B cell (primary cell): ENCODE measurements at regions not wholly inside any gene's neighbourhood (a gene's known extent, or its start where the extent isn't known, plus 50 kb on each side); places are given as distances from the start of the nearest gene placed in this dataset.

Source experiments
- ATAC-seq: fragments of 200-7000 bp; cut with Tn5 transposase; one replicate; pipeline ENCODE4 v1.10.0; 2021; ENCODE audit warnings: low read depth, mild to moderate bottlenecking, moderate number of reproducible peaks, moderate library complexity
- CTCF ChIA-PET: fragments of 350-600 bp; sonication (Branson Sonifier 250); formaldehyde crosslinking; loops from one replicate; lab custom pipeline; 2021; ENCODE audit warnings: antibody characterized with exemption, inconsistent platforms; lab: Charles Lee
- POLR2A ChIA-PET: fragments of 350-600 bp; sonication (Branson Sonifier 250); formaldehyde crosslinking; loops from one replicate; lab custom pipeline; 2021; ENCODE audit warnings: antibody characterized with exemption; lab: Charles Lee
- DNase-seq: peaks from one replicate; pipeline ENCODE4 v3.0.0; 2013
- H2AFZ ChIP-seq: 2 replicates; pipeline ENCODE4 v1.6.1; 2012; ENCODE audit warnings: mild to moderate bottlenecking, low read depth, low read length; ENCODE audit not compliant: insufficient read depth, poor library complexity, severe bottlenecking
- H3K27ac ChIP-seq, 2 donors: 1 replicate in 1 of 2; 2 replicates in 1 of 2; pipeline ENCODE4 v1.5.1; 2012 to 2013; ENCODE audit warnings: low read length in 2 of 2, mild to moderate bottlenecking in 2 of 2, moderate library complexity in 1 of 2
- H3K27me3 ChIP-seq, 4 experiments: fragments of 200-600 bp in 1 of 4; sonication (generic) in 1 of 4; replicated peaks in 1 of 4; 1 replicate in 2 of 4; 2 replicates in 2 of 4; pipeline versions ENCODE4 v1.6.1 to v1.7.0; 2013 to 2016; ENCODE audit warnings: low read length in 3 of 4, mild to moderate bottlenecking in 2 of 4, mixed read lengths in 1 of 4, moderate library complexity in 1 of 4; ENCODE audit not compliant: insufficient read depth in 4 of 4, control insufficient read depth in 3 of 4; ENCODE audit errors: control extremely low read depth in 1 of 4
- H3K36me3 ChIP-seq, 2 experiments: replicated peaks in 1 of 2; 1 replicate in 1 of 2; 2 replicates in 1 of 2; pipeline versions ENCODE4 v1.6.1 to v1.7.1; 2013; ENCODE audit warnings: low read length in 1 of 2; ENCODE audit not compliant: insufficient read depth in 2 of 2, control insufficient read depth in 1 of 2; ENCODE audit errors: control extremely low read depth in 1 of 2, extremely low read depth in 1 of 2
- H3K4me1 ChIP-seq, 2 donors: fragments of 200-600 bp in 1 of 2; sonication (generic) in 1 of 2; 1 replicate in 1 of 2; 2 replicates in 1 of 2; pipeline versions ENCODE4 v1.5.1 to v1.6.1; 2013 to 2017; ENCODE audit warnings: low read length in 2 of 2; ENCODE audit not compliant: control insufficient read depth in 2 of 2, insufficient read depth in 2 of 2
- H3K4me2 ChIP-seq: replicated peaks from 2 replicates; pipeline ENCODE3; 2012; ENCODE audit warnings: mild to moderate bottlenecking, low read depth, low read length; ENCODE audit not compliant: poor library complexity, severe bottlenecking
- H3K4me3 ChIP-seq, 5 experiments: fragments of 200-600 bp in 1 of 5; sonication (generic) in 1 of 5; 1 replicate in 3 of 5; 2 replicates in 2 of 5; pipeline versions ENCODE4 v1.5.1 to v1.7.0; 2011 to 2016; ENCODE audit warnings: low read length in 4 of 5, mild to moderate bottlenecking in 4 of 5, low read depth in 2 of 5, control low read depth in 1 of 5, moderate library complexity in 1 of 5; ENCODE audit not compliant: insufficient read depth in 1 of 5; ENCODE audit errors: control extremely low read depth in 1 of 5, extremely low read depth in 1 of 5
- H3K79me2 ChIP-seq: fragments of 200-600 bp; sonication (generic); one replicate; pipeline ENCODE4 v1.6.0; 2016; ENCODE audit warnings: low read length; ENCODE audit not compliant: control insufficient read depth, insufficient read depth
- H3K9ac ChIP-seq: fragments of 200-600 bp; sonication (generic); 2 replicates; pipeline ENCODE4 v1.6.1; 2017; ENCODE audit warnings: mild to moderate bottlenecking, low read length, moderate library complexity
- H3K9me3 ChIP-seq, 3 donors: one replicate each; pipeline versions ENCODE4 v1.6.1 to v1.7.1; 2013; ENCODE audit warnings: low read length in 2 of 3; ENCODE audit not compliant: control insufficient read depth in 2 of 3, insufficient read depth in 1 of 3; ENCODE audit errors: control extremely low read depth in 1 of 3
- H4K20me1 ChIP-seq: 2 replicates; pipeline ENCODE4 v1.6.0; 2012; ENCODE audit warnings: mild to moderate bottlenecking, low read length; ENCODE audit not compliant: insufficient read depth, control insufficient read depth, poor library complexity, severe bottlenecking
- H3K27ac Mint-ChIP-seq: one replicate; pipeline ENCODE4 v1.8.0; 2021; ENCODE audit warnings: mixed read lengths
- H3K27me3 Mint-ChIP-seq: one replicate; pipeline ENCODE4 v1.8.0; 2021; ENCODE audit warnings: mixed read lengths
- H3K4me1 Mint-ChIP-seq: one replicate; pipeline ENCODE4 v1.8.0; 2021; ENCODE audit warnings: mixed read lengths
- H3K4me3 Mint-ChIP-seq: one replicate; pipeline ENCODE4 v1.8.0; 2021; ENCODE audit warnings: mixed read lengths
- H3K9me3 Mint-ChIP-seq: one replicate; pipeline ENCODE4 v1.8.0; 2022; ENCODE audit warnings: mixed read lengths; ENCODE audit not compliant: insufficient read depth
- CTCF ChIP-seq: fragments of 200-600 bp; IDR thresholded peaks from one replicate; pipeline ENCODE4 v1.8.0; 2022; ENCODE audit warnings: antibody characterized with exemption, mild to moderate bottlenecking
- EZH2 ChIP-seq: IDR thresholded peaks from 2 replicates; pipeline ENCODE4 v1.6.1; 2012; ENCODE audit warnings: borderline replicate concordance, low read depth, mild to moderate bottlenecking, moderate library complexity, low read length; ENCODE audit not compliant: insufficient read depth, poor library complexity, severe bottlenecking
- WGBS: methylation state at CpG from one replicate; pipeline ENCODE4 v1.1.5; 2013; ENCODE audit warnings: missing lambda C conversion rate; ENCODE audit not compliant: insufficient coverage; 5-methylcytosine and 5-hydroxymethylcytosine counted together
- intact Hi-C: fragments of 100-400 bp; cut with micrococcal nuclease; formaldehyde crosslinking; loops from one replicate; pipeline ENCODE4 v1.10.0; 2022

DNA sequence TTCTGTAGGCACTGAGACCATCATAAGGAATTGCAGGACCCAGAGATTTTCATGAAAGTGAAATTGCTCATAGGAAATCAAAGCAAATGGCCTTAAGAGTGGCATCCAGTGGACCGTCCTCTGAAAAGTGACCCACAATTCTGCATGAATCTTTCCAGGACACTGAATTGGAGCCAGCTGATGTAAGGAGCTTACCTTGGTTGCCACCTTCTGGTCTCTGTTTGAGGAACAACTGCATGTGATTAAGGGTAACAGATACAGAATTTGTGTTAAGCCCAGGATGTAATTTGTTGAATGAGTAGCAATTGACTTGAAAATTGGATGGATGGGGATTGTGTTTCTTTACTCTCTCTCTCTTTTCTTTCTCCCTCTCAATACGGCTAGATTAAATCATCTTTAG is 49.9 kb upstream of the GAS1 start:
- Histone ChIP-seq H3K27ac (no peak overlapping the region), H3K79me2 (no peaks in the 10 kb centered on the region), H3K4me1 (no peaks in the 10 kb centered on the region), H3K9ac (no peak overlapping the region), H3K27me3 (peaks cover 0 to 3% (median 0%) of the 10 kb centered on the region in 4 experiments), H2AFZ (no peak overlapping the region), H4K20me1 (no peaks in the 10 kb centered on the region), H3K4me3 (no peak overlapping the region), H3K36me3 (no peaks in the 10 kb centered on the region), H3K9me3 (peaks cover 0 to 1% (median 0%) of the 10 kb centered on the region in 3 donors), H3K4me2 (no peak overlapping the region)
- ATAC-seq (no peak), DNase-seq (no peak)
- Mint-ChIP-seq H3K27ac (no peak overlapping the region), H3K9me3 (peaks cover 2% of the 10 kb centered on the region), H3K4me1 (no peaks in the 10 kb centered on the region), H3K4me3 (no peak overlapping the region), H3K27me3 (peaks cover 7% of the 10 kb centered on the region)
- TF ChIP-seq CTCF, result no peak
- TF ChIP-seq EZH2, result no peak
- ChIA-PET POLR2A (no interaction called here), CTCF (no interaction called here)
- intact Hi-C loops, result no loop called here
- WGBS, result 100% methylated on average over 1 of the region's 2 CpGs

DNA sequence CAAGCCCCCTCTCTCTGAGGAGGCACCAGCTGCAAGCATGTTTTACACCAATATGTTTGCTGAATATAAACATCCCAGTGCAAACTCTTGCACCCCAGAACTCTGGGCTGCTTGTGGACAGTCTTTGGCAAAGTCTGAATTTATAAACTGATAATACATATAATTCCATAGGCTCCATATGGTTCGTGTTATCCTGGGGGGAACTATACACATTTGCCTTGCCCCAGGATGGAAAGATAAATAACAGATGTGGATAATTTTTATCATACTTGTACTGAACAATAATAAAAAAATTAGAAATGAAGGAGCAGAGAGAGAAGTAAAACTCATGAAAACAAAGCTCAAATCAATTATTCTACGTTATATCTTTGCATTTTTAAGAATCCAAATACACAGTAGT is 50.6 kb upstream of the GAS1 start:
- no peak for TF ChIP-seq CTCF
- TF ChIP-seq EZH2, result no peak
- H3K27me3 Mint-ChIP-seq, result peaks cover 7% of the 10 kb centered on the region
- no peak for DNase-seq
- no peak overlapping the region for H3K27ac Mint-ChIP-seq
- no peak for ATAC-seq
- no peak overlapping the region for H3K27ac ChIP-seq
- POLR2A ChIA-PET, result no interaction called here
- no peak overlapping the region for H3K9ac ChIP-seq
- H3K4me3 ChIP-seq, result no peak overlapping the region
- H3K4me1 ChIP-seq, result no peaks in the 10 kb centered on the region
- intact Hi-C loops, result no loop called here
- CTCF ChIA-PET, result no interaction called here
- no peak overlapping the region for H2AFZ ChIP-seq
- no peaks in the 10 kb centered on the region for H3K36me3 ChIP-seq
- peaks cover 0 to 1% (median 0%) of the 10 kb centered on the region in 3 donors for H3K9me3 ChIP-seq
- H3K27me3 ChIP-seq, result peaks cover 0 to 3% (median 0%) of the 10 kb centered on the region in 4 experiments
- no peak overlapping the region for H3K4me2 ChIP-seq
- H3K79me2 ChIP-seq, result no peaks in the 10 kb centered on the region
- H3K4me3 Mint-ChIP-seq, result no peak overlapping the region
- H3K4me1 Mint-ChIP-seq, result no peaks in the 10 kb centered on the region
- no peaks in the 10 kb centered on the region for H4K20me1 ChIP-seq
- WGBS, result no CpG with 5 or more reads among the region's 2 CpGs
- peaks cover 2% of the 10 kb centered on the region for H3K9me3 Mint-ChIP-seq
